Keratinocyte (primary cell): ENCODE measurements at regions not wholly inside any gene's neighbourhood (a gene's known extent, or its start where the extent isn't known, plus 50 kb on each side); places are given as distances from the start of the nearest gene placed in this dataset.

Experiments used
- EZH2 ChIP-seq: IDR thresholded peaks from one replicate; pipeline ENCODE4 v1.6.1; 2012; ENCODE audit warnings: inconsistent platforms, mild to moderate bottlenecking, low read length, moderate library complexity
- TF ChIP-seq, protein P1 (sequence below), 3 experiments: IDR thresholded peaks in 1 of 3; conservative IDR thresholded peaks in 1 of 3; optimal IDR thresholded peaks in 1 of 3; 2 replicates in 2 of 3; 3 replicates in 1 of 3; pipeline versions ENCODE3 to v1.5.1; 2011; ENCODE audit warnings: low read length in 3 of 3, mild to moderate bottlenecking in 3 of 3, moderate library complexity in 2 of 3, control low read depth in 1 of 3, inconsistent platforms in 1 of 3; ENCODE audit not compliant: insufficient read depth in 2 of 3; ENCODE audit errors: extremely low read depth in 1 of 3

DNA sequence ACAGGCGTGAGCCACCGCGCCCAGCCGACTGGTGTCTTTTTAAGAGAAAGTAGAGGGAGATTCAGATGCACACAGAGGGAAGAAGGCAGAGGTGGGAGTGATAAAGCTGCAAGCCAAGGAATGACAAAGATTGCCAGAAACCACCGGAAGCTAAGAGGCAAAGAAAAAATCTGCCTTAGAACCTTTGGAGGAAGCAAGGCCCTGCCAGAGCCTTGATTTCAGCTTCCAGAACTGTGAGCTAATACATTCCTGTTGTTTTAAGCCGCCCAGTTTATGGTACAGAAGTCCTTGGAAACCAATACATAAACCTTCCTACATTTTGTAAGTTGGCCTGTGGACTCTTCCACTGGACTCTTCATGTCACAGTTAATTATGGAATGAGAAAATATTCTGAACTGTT is 71.7 kb upstream of the SOX21 start:
- TF ChIP-seq, protein P1, sequence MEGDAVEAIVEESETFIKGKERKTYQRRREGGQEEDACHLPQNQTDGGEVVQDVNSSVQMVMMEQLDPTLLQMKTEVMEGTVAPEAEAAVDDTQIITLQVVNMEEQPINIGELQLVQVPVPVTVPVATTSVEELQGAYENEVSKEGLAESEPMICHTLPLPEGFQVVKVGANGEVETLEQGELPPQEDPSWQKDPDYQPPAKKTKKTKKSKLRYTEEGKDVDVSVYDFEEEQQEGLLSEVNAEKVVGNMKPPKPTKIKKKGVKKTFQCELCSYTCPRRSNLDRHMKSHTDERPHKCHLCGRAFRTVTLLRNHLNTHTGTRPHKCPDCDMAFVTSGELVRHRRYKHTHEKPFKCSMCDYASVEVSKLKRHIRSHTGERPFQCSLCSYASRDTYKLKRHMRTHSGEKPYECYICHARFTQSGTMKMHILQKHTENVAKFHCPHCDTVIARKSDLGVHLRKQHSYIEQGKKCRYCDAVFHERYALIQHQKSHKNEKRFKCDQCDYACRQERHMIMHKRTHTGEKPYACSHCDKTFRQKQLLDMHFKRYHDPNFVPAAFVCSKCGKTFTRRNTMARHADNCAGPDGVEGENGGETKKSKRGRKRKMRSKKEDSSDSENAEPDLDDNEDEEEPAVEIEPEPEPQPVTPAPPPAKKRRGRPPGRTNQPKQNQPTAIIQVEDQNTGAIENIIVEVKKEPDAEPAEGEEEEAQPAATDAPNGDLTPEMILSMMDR (optimal IDR thresholded peaks at IDR 0.05 in 1 of 3, IDR thresholded peaks at IDR 0.05 in 1 of 3, conservative IDR thresholded peaks at IDR 0.05 in 1 of 3; ENCODE audit: extremely low read depth in 1 of 3, insufficient read depth in 2 of 3, low read length in 3 of 3), result no peak
- TF ChIP-seq EZH2, result no peak
